ENCODE measurements at regions not wholly inside any gene's neighbourhood (a gene's known extent, or its start where the extent isn't known, plus 50 kb on each side); places are given as distances from the start of the nearest gene placed in this dataset.

- no peak overlapping the region for H3K27ac Mint-ChIP-seq
- Histone ChIP-seq H3K4me2 (replicated peaks; ENCODE audit: low read depth, low read length, poor library complexity, severe bottlenecking) (no peak overlapping the region), H3K36me3 (replicated peaks in 1 of 2; ENCODE audit: control extremely low read depth in 1 of 2, control insufficient read depth in 1 of 2, extremely low read depth in 1 of 2, insufficient read depth in 2 of 2, low read length in 1 of 2) (no peaks in the 10 kb centered on the region), H3K4me1 (ENCODE audit: control insufficient read depth in 2 of 2, insufficient read depth in 2 of 2, low read length in 2 of 2) (no peaks in the 10 kb centered on the region), H3K9ac (ENCODE audit: low read length) (no peak overlapping the region), H4K20me1 (ENCODE audit: control insufficient read depth, insufficient read depth, low read length, poor library complexity, severe bottlenecking) (no peaks in the 10 kb centered on the region), H3K27ac (ENCODE audit: low read length in 2 of 2) (no peak overlapping the region), H3K9me3 (ENCODE audit: control extremely low read depth in 1 of 3, control insufficient read depth in 2 of 3, insufficient read depth in 1 of 3, low read length in 2 of 3) (no peaks in the 10 kb centered on the region), H3K27me3 (replicated peaks in 1 of 4; ENCODE audit: control extremely low read depth in 1 of 4, control insufficient read depth in 3 of 4, insufficient read depth in 4 of 4, low read length in 3 of 4) (no peaks in the 10 kb centered on the region), H3K4me3 (ENCODE audit: control extremely low read depth in 1 of 5, extremely low read depth in 1 of 5, insufficient read depth in 1 of 5, low read depth in 2 of 5, low read length in 4 of 5) (no peak overlapping the region), H2AFZ (ENCODE audit: insufficient read depth, low read depth, low read length, poor library complexity, severe bottlenecking) (no peak overlapping the region), H3K79me2 (ENCODE audit: control insufficient read depth, insufficient read depth, low read length) (no peaks in the 10 kb centered on the region)
- no peaks in the 10 kb centered on the region for H3K27me3 Mint-ChIP-seq
- intact Hi-C loops (cut with micrococcal nuclease): no loop called here
- ATAC-seq (ENCODE audit: low read depth) (no peak), DNase-seq (no peak)
- H3K9me3 Mint-ChIP-seq (ENCODE audit: insufficient read depth): no peaks in the 10 kb centered on the region
- H3K4me1 Mint-ChIP-seq: no peaks in the 10 kb centered on the region
- CTCF ChIA-PET: no interaction called here
- no peak overlapping the region for H3K4me3 Mint-ChIP-seq
- POLR2A ChIA-PET: no interaction called here
- 93% methylated on average over 2 of the region's 2 CpGs for WGBS (ENCODE audit: insufficient coverage)
- no peak for TF ChIP-seq CTCF (IDR thresholded peaks at IDR 0.05)
- no peak for TF ChIP-seq EZH2 (IDR thresholded peaks at IDR 0.05; ENCODE audit: borderline replicate concordance, insufficient read depth, low read depth, low read length, poor library complexity, severe bottlenecking)
Measured at GRCh38 chr9:13725516-13725915, 446.0 kb upstream of the MPDZ start.

- Histone ChIP-seq H3K27ac (ENCODE audit: low read length in 2 of 2) (no peak overlapping the region), H3K27me3 (replicated peaks in 1 of 4; ENCODE audit: control extremely low read depth in 1 of 4, control insufficient read depth in 3 of 4, insufficient read depth in 4 of 4, low read length in 3 of 4) (no peaks in the 10 kb centered on the region), H3K79me2 (ENCODE audit: control insufficient read depth, insufficient read depth, low read length) (no peaks in the 10 kb centered on the region), H3K9ac (ENCODE audit: low read length) (no peak overlapping the region), H3K4me2 (replicated peaks; ENCODE audit: low read depth, low read length, poor library complexity, severe bottlenecking) (no peak overlapping the region), H3K36me3 (replicated peaks in 1 of 2; ENCODE audit: control extremely low read depth in 1 of 2, control insufficient read depth in 1 of 2, extremely low read depth in 1 of 2, insufficient read depth in 2 of 2, low read length in 1 of 2) (no peaks in the 10 kb centered on the region), H3K9me3 (ENCODE audit: control extremely low read depth in 1 of 3, control insufficient read depth in 2 of 3, insufficient read depth in 1 of 3, low read length in 2 of 3) (no peaks in the 10 kb centered on the region), H3K4me3 (ENCODE audit: control extremely low read depth in 1 of 5, extremely low read depth in 1 of 5, insufficient read depth in 1 of 5, low read depth in 2 of 5, low read length in 4 of 5) (no peak overlapping the region), H2AFZ (ENCODE audit: insufficient read depth, low read depth, low read length, poor library complexity, severe bottlenecking) (no peak overlapping the region), H3K4me1 (ENCODE audit: control insufficient read depth in 2 of 2, insufficient read depth in 2 of 2, low read length in 2 of 2) (no peaks in the 10 kb centered on the region), H4K20me1 (ENCODE audit: control insufficient read depth, insufficient read depth, low read length, poor library complexity, severe bottlenecking) (no peaks in the 10 kb centered on the region)
- no peak for ATAC-seq (ENCODE audit: low read depth)
- ChIA-PET POLR2A (no interaction called here), CTCF (no interaction called here)
- no peak for DNase-seq
- Mint-ChIP-seq H3K27ac (no peak overlapping the region), H3K4me1 (no peaks in the 10 kb centered on the region), H3K9me3 (ENCODE audit: insufficient read depth) (no peaks in the 10 kb centered on the region), H3K27me3 (no peaks in the 10 kb centered on the region), H3K4me3 (no peak overlapping the region)
- no CpG with 5 or more reads among the region's 1 CpG for WGBS (ENCODE audit: insufficient coverage)
- intact Hi-C loops (cut with micrococcal nuclease): no loop called here
- TF ChIP-seq EZH2 (IDR thresholded peaks at IDR 0.05; ENCODE audit: borderline replicate concordance, insufficient read depth, low read depth, low read length, poor library complexity, severe bottlenecking) (no peak), CTCF (IDR thresholded peaks at IDR 0.05) (no peak)
Measured at GRCh38 chr9:13721481-13722235, 442.2 kb upstream of the MPDZ start.

Measured in B cell (primary cell).